ENCODE measurements at regions not wholly inside any gene's neighbourhood (a gene's known extent, or its start where the extent isn't known, plus 50 kb on each side); places are given as distances from the start of the nearest gene placed in this dataset.

GRCh38 chr5:9895302-9895645 lies 265.1 kb upstream of the TAS2R1 start:
- DNase-seq (ENCODE audit: extremely low spot score) = no peak
- POLR2A ChIA-PET = no interaction called here
- TF ChIP-seq, protein P1, sequence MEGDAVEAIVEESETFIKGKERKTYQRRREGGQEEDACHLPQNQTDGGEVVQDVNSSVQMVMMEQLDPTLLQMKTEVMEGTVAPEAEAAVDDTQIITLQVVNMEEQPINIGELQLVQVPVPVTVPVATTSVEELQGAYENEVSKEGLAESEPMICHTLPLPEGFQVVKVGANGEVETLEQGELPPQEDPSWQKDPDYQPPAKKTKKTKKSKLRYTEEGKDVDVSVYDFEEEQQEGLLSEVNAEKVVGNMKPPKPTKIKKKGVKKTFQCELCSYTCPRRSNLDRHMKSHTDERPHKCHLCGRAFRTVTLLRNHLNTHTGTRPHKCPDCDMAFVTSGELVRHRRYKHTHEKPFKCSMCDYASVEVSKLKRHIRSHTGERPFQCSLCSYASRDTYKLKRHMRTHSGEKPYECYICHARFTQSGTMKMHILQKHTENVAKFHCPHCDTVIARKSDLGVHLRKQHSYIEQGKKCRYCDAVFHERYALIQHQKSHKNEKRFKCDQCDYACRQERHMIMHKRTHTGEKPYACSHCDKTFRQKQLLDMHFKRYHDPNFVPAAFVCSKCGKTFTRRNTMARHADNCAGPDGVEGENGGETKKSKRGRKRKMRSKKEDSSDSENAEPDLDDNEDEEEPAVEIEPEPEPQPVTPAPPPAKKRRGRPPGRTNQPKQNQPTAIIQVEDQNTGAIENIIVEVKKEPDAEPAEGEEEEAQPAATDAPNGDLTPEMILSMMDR (IDR thresholded peaks at IDR 0.05; ENCODE audit: control extremely low read depth, extremely low read depth, low read depth, missing control alignments) = no peak
- CTCF ChIA-PET = interaction anchor here (0.9 kb wide), 1 partner anchor 21 kb away, joined by 3 read pairs; no protein-coding TSS in a partner anchor

DNA sequence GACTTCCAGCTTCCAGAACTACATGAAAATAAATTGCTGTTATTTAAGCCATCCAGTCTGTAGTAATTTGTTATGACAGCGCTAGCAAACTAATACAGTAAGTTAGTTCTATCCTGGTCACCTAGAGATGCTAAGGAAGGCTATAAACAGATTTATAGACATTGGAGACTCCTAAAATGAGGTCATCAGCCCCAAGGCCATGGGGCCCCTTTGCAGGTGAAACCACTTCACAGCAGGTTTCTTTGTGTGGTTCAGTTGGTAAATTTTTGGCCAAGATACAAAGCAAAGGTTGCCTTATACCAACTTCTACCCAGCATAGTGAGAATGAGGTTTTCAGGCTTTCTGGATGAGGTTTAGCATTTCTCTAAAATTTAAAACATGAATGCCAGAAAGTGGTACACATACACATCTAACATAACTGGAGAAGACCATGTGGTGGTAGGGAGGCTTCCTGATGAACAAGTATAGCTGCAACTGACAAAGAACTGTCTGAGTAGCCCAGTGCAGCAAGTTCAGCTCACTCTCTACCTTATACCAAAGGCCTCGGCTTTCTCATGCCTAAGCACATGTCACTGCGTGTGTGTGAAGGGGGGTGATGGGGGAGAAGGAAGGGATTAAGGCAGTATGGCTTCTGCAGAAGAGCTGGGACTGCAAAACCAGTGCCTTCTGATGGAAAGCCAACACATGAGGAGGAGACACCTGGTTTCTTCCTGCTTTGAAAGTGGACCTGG lies 264.6 kb upstream of the TAS2R1 start:
- TF ChIP-seq, protein P1 (IDR thresholded peaks at IDR 0.05; ENCODE audit: control extremely low read depth, extremely low read depth, low read depth, missing control alignments) = no peak
- CTCF ChIA-PET = interaction anchor here (0.9 kb wide), 1 partner anchor 22 kb away, joined by 3 read pairs; no protein-coding TSS in a partner anchor

DNA sequence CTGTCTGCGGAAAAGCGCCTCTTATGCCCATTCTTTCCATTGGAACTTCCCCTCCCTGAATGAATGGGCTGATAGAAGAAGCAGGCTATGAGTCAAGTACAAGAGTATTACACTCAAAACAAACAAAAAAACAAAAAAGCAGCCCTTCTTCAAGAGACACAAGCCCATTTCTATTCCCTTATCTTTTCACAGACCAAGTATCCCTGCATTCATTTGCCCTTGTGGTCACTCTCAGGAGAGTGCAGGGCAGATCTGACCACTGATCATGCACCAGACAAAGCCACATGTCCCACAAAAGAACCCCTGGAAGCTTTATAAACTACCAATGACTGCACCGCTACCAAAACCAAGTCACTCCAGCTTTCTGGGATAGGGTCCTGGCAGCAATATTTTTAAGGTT lies 262.5 kb upstream of the TAS2R1 start:
- POLR2A ChIA-PET = no interaction called here
- CTCF ChIA-PET = no interaction called here

More for the DNA sequence above, 264.6 kb upstream of the TAS2R1 start:
- DNase-seq (ENCODE audit: extremely low spot score) = no peak
- POLR2A ChIA-PET = no interaction called here

GRCh38 chr5:9889511-9889910 lies 259.4 kb upstream of the TAS2R1 start:
- no peak for DNase-seq (ENCODE audit: extremely low spot score)
- ChIA-PET POLR2A (no interaction called here), CTCF (interaction anchor here (1.0 to 1.4 kb wide), 3 partner anchors 10 to 20 kb away, joined by 3 read pairs; no protein-coding TSS in a partner anchor)
- TF ChIP-seq, protein P1 (IDR thresholded peaks at IDR 0.05; ENCODE audit: control extremely low read depth, extremely low read depth, low read depth, missing control alignments) = no peak

More for the DNA sequence above, 262.5 kb upstream of the TAS2R1 start:
- TF ChIP-seq, protein P1 (IDR thresholded peaks at IDR 0.05; ENCODE audit: control extremely low read depth, extremely low read depth, low read depth, missing control alignments) = no peak
- no peak for DNase-seq (ENCODE audit: extremely low spot score)

GRCh38 chr5:9888501-9888901 lies 258.4 kb upstream of the TAS2R1 start:
- ChIA-PET CTCF (interaction anchor here (1.4 kb wide), 1 partner anchor 11 kb away, joined by 4 read pairs; no protein-coding TSS in a partner anchor), POLR2A (no interaction called here)
- DNase-seq (ENCODE audit: extremely low spot score) = no peak
- TF ChIP-seq, protein P1 (IDR thresholded peaks at IDR 0.05; ENCODE audit: control extremely low read depth, extremely low read depth, low read depth, missing control alignments) = no peak

DNA sequence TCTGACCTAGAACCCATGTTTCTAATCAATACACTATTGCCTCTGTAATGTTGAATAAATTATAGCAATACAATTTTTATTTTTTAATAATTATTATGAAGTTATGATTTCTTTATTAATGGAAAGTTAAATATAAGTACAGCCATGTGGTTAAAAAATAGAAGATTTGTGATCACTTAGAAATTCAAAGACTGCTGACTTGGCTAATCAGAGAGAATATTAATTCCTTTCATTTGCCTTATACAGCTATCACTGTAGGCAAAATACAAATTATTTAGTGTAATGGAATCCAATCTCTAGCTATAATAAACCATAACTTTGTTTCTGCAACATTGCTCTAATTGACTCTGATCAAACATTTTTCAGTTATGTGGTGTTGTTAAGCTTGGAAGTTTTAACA lies 255.0 kb upstream of the TAS2R1 start:
- CTCF ChIA-PET = interaction anchor here (1.4 kb wide), 1 partner anchor 13 kb away, joined by 3 read pairs; no protein-coding TSS in a partner anchor
- POLR2A ChIA-PET = no interaction called here
- DNase-seq (ENCODE audit: extremely low spot score) = no peak
- TF ChIP-seq, protein P1 (IDR thresholded peaks at IDR 0.05; ENCODE audit: control extremely low read depth, extremely low read depth, low read depth, missing control alignments) = no peak
